Neuronal stem cell (in vitro differentiated cells): ENCODE measurements at regions not wholly inside any gene's neighbourhood (a gene's known extent, or its start where the extent isn't known, plus 50 kb on each side); places are given as distances from the start of the nearest gene placed in this dataset.

Source experiments
- DNase-seq: peaks from one replicate; pipeline ENCODE4 v3.0.0-alpha.2; 2013; ENCODE audit warnings: low spot score
- H2AFZ ChIP-seq: one replicate; pipeline ENCODE4 v1.6.1; 2013; ENCODE audit warnings: mild to moderate bottlenecking, low read length, inconsistent platforms
- H2AK5ac ChIP-seq: 2 replicates; pipeline ENCODE4 v1.6.1; 2013; ENCODE audit warnings: low read depth, mild to moderate bottlenecking, inconsistent platforms, low read length, moderate library complexity, mixed read lengths
- H2BK120ac ChIP-seq: 2 replicates; pipeline ENCODE4 v1.6.1; 2013; ENCODE audit warnings: low read depth, mild to moderate bottlenecking, inconsistent platforms, low read length, moderate library complexity, mixed read lengths
- H2BK12ac ChIP-seq: one replicate; pipeline ENCODE4 v1.6.1; 2013; ENCODE audit warnings: low read length, inconsistent platforms
- H2BK15ac ChIP-seq: 2 replicates; pipeline ENCODE4 v1.6.1; 2013; ENCODE audit warnings: mild to moderate bottlenecking, low read length, inconsistent platforms, mixed read lengths
- H2BK5ac ChIP-seq: one replicate; pipeline ENCODE4 v1.6.1; 2013; ENCODE audit warnings: inconsistent platforms, mild to moderate bottlenecking, low read length, moderate library complexity
- H3K14ac ChIP-seq: one replicate; pipeline ENCODE4 v1.6.1; 2013; ENCODE audit warnings: low read length, inconsistent platforms
- H3K18ac ChIP-seq: 2 replicates; pipeline ENCODE4 v1.6.1; 2013; ENCODE audit warnings: low read length, inconsistent platforms
- H3K23ac ChIP-seq: 2 replicates; pipeline ENCODE4 v1.6.1; 2013; ENCODE audit warnings: low read depth, mild to moderate bottlenecking, mixed read lengths, low read length, inconsistent platforms; ENCODE audit not compliant: poor library complexity
- H3K27ac ChIP-seq: replicated peaks from 3 replicates; pipeline ENCODE4 v1.5.1; 2013; ENCODE audit warnings: low read length, inconsistent platforms
- H3K27me3 ChIP-seq, 3 experiments: 2 replicates each; pipeline ENCODE4 v1.6.1; 2013; ENCODE audit warnings: low read length in 3 of 3, mild to moderate bottlenecking in 2 of 3, inconsistent platforms in 1 of 3, low read depth in 1 of 3, mixed read lengths in 1 of 3, moderate library complexity in 1 of 3; ENCODE audit not compliant: control insufficient read depth in 3 of 3, insufficient read depth in 3 of 3
- H3K36me3 ChIP-seq, 2 donors: replicated peaks in 1 of 2; 2 replicates each; pipeline ENCODE4 v1.6.1; 2013; ENCODE audit warnings: low read length in 2 of 2; ENCODE audit not compliant: control insufficient read depth in 2 of 2, insufficient read depth in 2 of 2
- H3K4ac ChIP-seq: 2 replicates; pipeline ENCODE4 v1.6.1; 2013; ENCODE audit warnings: inconsistent platforms, mild to moderate bottlenecking, low read length, moderate library complexity
- H3K4me1 ChIP-seq, 2 donors: 1 replicate in 1 of 2; 2 replicates in 1 of 2; pipeline ENCODE4 v1.6.1; 2013; ENCODE audit warnings: low read length in 2 of 2, low read depth in 1 of 2; ENCODE audit not compliant: control insufficient read depth in 2 of 2, insufficient read depth in 1 of 2
- H3K4me2 ChIP-seq: one replicate; pipeline ENCODE4 v1.6.1; 2013; ENCODE audit warnings: mild to moderate bottlenecking, low read length, inconsistent platforms; ENCODE audit not compliant: insufficient read depth, poor library complexity, severe bottlenecking
- H3K4me3 ChIP-seq, 2 donors: 2 replicates each; pipeline ENCODE4 v1.5.1; 2013; ENCODE audit warnings: low read length in 2 of 2, mild to moderate bottlenecking in 2 of 2, inconsistent platforms in 1 of 2, moderate library complexity in 1 of 2
- H3K79me1 ChIP-seq: one replicate; pipeline ENCODE4 v1.6.1; 2013; ENCODE audit warnings: low read depth, mild to moderate bottlenecking, inconsistent platforms, low read length, moderate library complexity
- H3K9ac ChIP-seq: one replicate; pipeline ENCODE4 v1.6.1; 2013; ENCODE audit warnings: mild to moderate bottlenecking, low read depth, low read length, inconsistent platforms; ENCODE audit not compliant: poor library complexity
- H3K9me3 ChIP-seq, 2 donors: replicated peaks in 1 of 2; 2 replicates each; pipeline versions ENCODE3 to v1.6.1; 2013; ENCODE audit warnings: low read length in 2 of 2, mild to moderate bottlenecking in 2 of 2, inconsistent platforms in 1 of 2, low read depth in 1 of 2, mixed read lengths in 1 of 2, moderate library complexity in 1 of 2; ENCODE audit not compliant: control insufficient read depth in 2 of 2, insufficient read depth in 1 of 2
- H4K8ac ChIP-seq: one replicate; pipeline ENCODE4 v1.6.1; 2013; ENCODE audit warnings: low read depth, mild to moderate bottlenecking, inconsistent platforms, low read length, moderate library complexity
- H4K91ac ChIP-seq: one replicate; pipeline ENCODE4 v1.6.1; 2013; ENCODE audit warnings: low read length, low read depth, mild to moderate bottlenecking, inconsistent platforms; ENCODE audit not compliant: poor library complexity
- WGBS, 2 donors: extraction: QIAGEN DNeasy Blood & Tissue Kit; methylation state at CpG; one replicate each; pipeline ENCODE4 v1.1.7; 2013; ENCODE audit warnings: missing lambda C conversion rate in 2 of 2, mixed read lengths in 1 of 2; ENCODE audit not compliant: insufficient read length in 2 of 2, insufficient replicate concordance in 1 of 2; ENCODE audit errors: extremely low coverage in 2 of 2; 5-methylcytosine and 5-hydroxymethylcytosine counted together

DNA sequence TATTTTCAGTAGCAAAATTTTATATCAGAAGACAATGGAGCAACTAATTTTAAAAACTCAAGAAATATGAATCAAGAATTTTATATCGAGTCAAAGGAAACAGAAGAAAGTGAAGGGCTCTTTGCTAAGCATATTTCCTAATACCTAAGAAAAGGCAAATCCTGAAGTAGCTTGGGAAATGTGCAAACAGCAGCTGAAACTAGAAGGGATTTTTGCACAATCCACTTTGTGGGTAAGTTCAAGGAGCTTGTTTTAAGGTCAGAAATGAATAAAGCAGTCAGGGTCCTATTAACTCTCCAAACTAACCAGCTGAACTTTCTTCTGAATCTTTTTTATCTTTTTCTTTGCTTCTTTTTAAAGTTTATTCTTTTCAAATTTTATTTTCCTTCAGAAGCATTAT lies 500.9 kb upstream of the CXorf51A start:
- H3K36me3 ChIP-seq, result no peaks in the 10 kb centered on the region
- no peak overlapping the region for H2AFZ ChIP-seq
- no peaks in the 10 kb centered on the region for H3K9me3 ChIP-seq
- no peaks in the 10 kb centered on the region for H3K4me1 ChIP-seq
- no peak overlapping the region for H3K4me3 ChIP-seq
- WGBS, 2 donors, result no CpG with 5 or more reads among the region's 1 CpG
- H4K8ac ChIP-seq, result no peak overlapping the region
- no peak for DNase-seq
- H2AK5ac ChIP-seq, result no peak overlapping the region
- H2BK12ac ChIP-seq, result no peak overlapping the region
- H2BK5ac ChIP-seq, result no peak overlapping the region
- no peak overlapping the region for H2BK120ac ChIP-seq
- H2BK15ac ChIP-seq, result no peak overlapping the region
- H3K23ac ChIP-seq, result no peak overlapping the region
- no peak overlapping the region for H3K9ac ChIP-seq
- no peak overlapping the region for H3K4me2 ChIP-seq
- H3K79me1 ChIP-seq, result no peaks in the 10 kb centered on the region
- no peak overlapping the region for H3K4ac ChIP-seq
- no peak overlapping the region for H3K27ac ChIP-seq
- no peak overlapping the region for H3K18ac ChIP-seq
- H4K91ac ChIP-seq, result no peak overlapping the region
- no peaks in the 10 kb centered on the region for H3K27me3 ChIP-seq
- H3K14ac ChIP-seq, result no peak overlapping the region
